Right ventricle myocardium inferior (tissue), 1 donor: ENCODE measurements at regions not wholly inside any gene's neighbourhood (a gene's known extent, or its start where the extent isn't known, plus 50 kb on each side); places are given as distances from the start of the nearest gene placed in this dataset.
A peak's percentile ranks its signal among the peaks of the same experiment; 100 is the strongest.
"Not testable (repeated sequence)": the region's sequence is repeated elsewhere in the genome, so short reads cannot be mapped to it uniquely, and the experiment has no call there.

Experiments used
- ATAC-seq: fragments of 200-7000 bp; cut with Tn5 transposase; one replicate; pipeline ENCODE4 v1.9.1; 2020; ENCODE audit warnings: mild to moderate bottlenecking, moderate library complexity
- DNase-seq: peaks from one replicate; pipeline ENCODE4 v3.0.0; 2021; ENCODE audit errors: missing footprints
- intact Hi-C: fragments of 100-400 bp; cut with DNase I; formaldehyde crosslinking; loops from one replicate; pipeline ENCODE4 v1.11.0; 2022
- donor health status: DM: no; HTN: yes; CAD: no; lungs with severe emphysema.

DNA sequence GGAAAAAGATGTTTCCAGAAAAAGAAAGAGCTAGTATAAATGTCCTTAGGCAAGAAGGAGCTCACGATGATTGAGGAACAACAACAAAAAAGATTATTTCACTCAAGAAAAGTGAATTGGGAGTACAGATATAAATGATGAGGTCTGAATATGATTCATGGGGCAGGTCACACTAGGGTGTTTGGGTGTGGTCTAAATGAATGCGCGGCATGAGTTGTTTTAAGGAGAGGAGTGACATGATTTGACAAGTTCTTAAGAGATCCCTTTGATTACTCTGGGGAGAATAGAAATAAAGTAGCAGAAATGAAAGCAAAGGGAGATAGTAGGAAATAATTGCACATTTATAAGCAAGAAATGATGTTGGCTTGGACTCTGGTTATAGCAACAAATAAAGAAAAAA, 59.3 kb downstream of the NUTM2D start:
- intact Hi-C loops, ATAC-seq, DNase-seq: not testable (repeated sequence)

DNA sequence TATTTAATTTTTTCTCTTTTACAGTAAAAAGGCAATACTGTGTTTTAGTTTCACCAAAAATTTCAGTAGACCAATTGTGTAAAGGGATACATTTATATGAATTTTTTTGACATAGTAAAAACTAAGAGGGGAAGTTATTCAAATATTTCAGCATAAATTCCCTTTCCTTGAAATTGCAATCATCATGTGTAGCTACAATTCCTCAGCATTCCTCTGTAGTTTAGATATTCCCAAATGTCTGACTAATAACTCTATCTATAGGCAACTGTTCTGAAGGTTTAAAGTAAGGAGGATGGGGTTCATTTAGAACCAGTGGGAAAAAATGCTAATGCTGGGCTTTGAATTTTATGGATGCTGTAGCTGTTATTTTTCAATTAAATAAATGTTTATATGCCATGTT, 65.1 kb downstream of the NUTM2D start:
- intact Hi-C loops, DNase-seq, ATAC-seq: not testable (repeated sequence)

- ATAC-seq, intact Hi-C loops, DNase-seq: not testable (repeated sequence)
Measured at GRCh38 chr10:87424697-87425373, 67.3 kb downstream of the NUTM2D start.

DNA sequence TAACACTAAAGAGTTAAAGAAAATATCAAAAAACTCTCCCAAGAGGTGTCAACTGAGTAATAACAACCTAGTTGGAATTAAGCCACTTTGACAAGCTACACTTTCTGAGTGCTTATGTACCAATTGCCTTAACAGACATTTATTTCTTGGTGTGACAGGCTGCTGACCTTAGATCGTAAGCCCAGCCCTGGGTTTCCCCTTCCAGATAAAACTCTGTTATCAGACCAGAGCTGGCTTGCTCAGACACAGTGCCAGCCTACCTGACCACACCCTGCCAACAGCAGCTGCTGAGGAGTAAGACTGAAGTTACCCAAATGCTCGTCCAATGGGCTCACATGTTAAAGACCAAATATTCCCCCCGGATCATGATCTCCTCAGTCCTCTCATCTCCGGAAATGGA, 70.9 kb upstream of the MINPP1 start:
- peak; percentile 24 for ATAC-seq
- intact Hi-C loops, DNase-seq: not testable (repeated sequence)

DNA sequence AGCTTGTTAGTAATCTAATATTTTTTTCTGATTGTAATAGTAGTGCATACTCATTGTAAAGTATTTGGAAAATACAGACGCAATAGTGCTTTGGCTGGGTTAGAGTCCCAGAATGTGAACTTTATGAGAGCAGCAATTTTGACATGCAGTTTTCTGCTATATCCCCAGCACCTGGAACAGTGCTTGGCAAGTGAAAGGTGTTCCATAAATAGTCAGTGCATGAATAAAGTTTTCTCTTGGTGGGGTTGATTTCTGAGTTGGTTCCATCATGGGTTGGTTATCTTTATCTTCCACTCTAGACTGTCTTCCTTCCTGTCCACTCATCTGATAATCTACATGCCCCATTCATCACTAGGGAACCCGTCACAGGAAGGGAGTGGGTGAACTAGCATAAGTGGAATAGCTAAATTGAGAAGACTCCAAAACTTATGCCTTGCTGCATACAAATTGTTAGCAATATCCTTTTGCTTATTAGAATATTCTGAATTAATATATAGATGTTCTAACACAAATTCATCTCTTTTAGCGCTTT, 69.3 kb upstream of the MINPP1 start:
- DNase-seq, ATAC-seq, intact Hi-C loops: not testable (repeated sequence)

DNA sequence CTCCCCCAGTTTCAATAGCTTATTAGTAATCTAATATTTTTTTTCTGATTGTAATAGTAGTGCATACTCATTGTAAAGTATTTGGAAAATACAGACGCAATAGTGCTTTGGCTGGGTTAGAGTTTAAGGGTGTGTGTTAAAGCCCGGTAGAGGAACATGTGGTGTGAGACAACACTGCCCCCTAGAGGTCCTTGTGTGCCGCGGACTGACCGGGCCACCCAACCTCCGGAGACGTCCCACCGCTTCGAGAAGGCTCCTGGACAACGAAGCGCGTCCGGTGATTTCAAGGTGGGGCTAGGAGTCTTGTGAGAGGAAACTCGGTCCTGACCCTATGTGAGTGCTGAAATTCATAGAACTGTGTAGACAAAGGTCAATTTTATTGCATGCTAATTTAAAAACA, 68.6 kb upstream of the MINPP1 start:
- ATAC-seq = peak; percentile 94
- intact Hi-C loops = not testable (repeated sequence)

DNA sequence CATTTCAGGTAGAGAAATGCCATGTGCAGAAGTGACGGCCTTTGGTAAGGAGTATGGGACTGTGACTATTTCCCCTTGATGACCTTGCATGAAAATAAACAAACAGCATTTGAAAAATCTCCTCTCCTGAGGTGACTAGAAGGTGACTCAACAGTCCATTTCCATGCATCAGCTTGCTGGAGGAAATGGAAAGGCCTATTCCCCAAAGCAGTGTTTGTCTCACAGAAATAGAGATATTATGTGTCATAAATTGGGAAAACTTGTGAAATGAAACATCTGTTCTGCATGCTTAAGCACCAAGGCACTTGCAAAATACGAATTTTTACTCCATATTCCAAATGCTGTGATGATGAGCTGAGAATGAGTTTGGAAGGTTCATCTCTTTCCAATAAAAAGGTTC, 67.2 kb upstream of the MINPP1 start:
- intact Hi-C loops, ATAC-seq, DNase-seq: not testable (repeated sequence)

More for the DNA sequence above, 68.6 kb upstream of the MINPP1 start:
- DNase-seq = peak; percentile 26
